ENCODE measurements at regions not wholly inside any gene's neighbourhood (a gene's known extent, or its start where the extent isn't known, plus 50 kb on each side); places are given as distances from the start of the nearest gene placed in this dataset.

- Histone ChIP-seq H3K36me3 (replicated peaks) (no peaks in the 10 kb centered on the region), H3K27me3 (ENCODE audit: low read depth) (no peaks in the 10 kb centered on the region; the same call in 1 of the 2 replicates), H3K4me3 (no peak overlapping the region), H3K4me1 (no peaks in the 10 kb centered on the region), H3K9me3 (no peaks in the 10 kb centered on the region)
- in situ Hi-C loops (cut with MboI; ENCODE audit: low sequenced_read_pairs) = no loop called here
- no peak for DNase-seq (ENCODE audit: low spot score in 2 of 2)
These were observed 665.7 kb downstream of the MRPL39 start for GRCh38 chr21:24941316-24942185.

- Histone ChIP-seq H3K36me3 (replicated peaks) (no peaks in the 10 kb centered on the region), H3K4me1 (no peaks in the 10 kb centered on the region), H3K9me3 (no peaks in the 10 kb centered on the region), H3K27me3 (ENCODE audit: low read depth) (no peaks in the 10 kb centered on the region; the same call in 1 of the 2 replicates), H3K4me3 (no peak overlapping the region)
- no peak for DNase-seq (ENCODE audit: low spot score in 2 of 2)
- in situ Hi-C loops (cut with MboI; ENCODE audit: low sequenced_read_pairs) = no loop called here
These were observed 668.0 kb downstream of the MRPL39 start for GRCh38 chr21:24939291-24939690.

- no peak overlapping the region for H3K4me3 ChIP-seq
- no peaks in the 10 kb centered on the region; the same call in 1 of the 2 replicates for H3K27me3 ChIP-seq (ENCODE audit: low read depth)
- H3K4me1 ChIP-seq = no peaks in the 10 kb centered on the region
- no peaks in the 10 kb centered on the region for H3K36me3 ChIP-seq (replicated peaks)
- in situ Hi-C loops (cut with MboI; ENCODE audit: low sequenced_read_pairs) = no loop called here
- no peak for DNase-seq (ENCODE audit: low spot score in 2 of 2)
- H3K9me3 ChIP-seq = no peaks in the 10 kb centered on the region
These were observed 668.7 kb downstream of the MRPL39 start for GRCh38 chr21:24938573-24938972.

- H3K4me1 ChIP-seq = peaks cover 6% of the 10 kb centered on the region; the same call in 1 of the 2 replicates
- H3K9me3 ChIP-seq = no peaks in the 10 kb centered on the region
- no peak for DNase-seq (ENCODE audit: low spot score in 2 of 2)
- no peaks in the 10 kb centered on the region; the same call in 1 of the 2 replicates for H3K27me3 ChIP-seq (ENCODE audit: low read depth)
- no peak overlapping the region for H3K4me3 ChIP-seq
- no peaks in the 10 kb centered on the region for H3K36me3 ChIP-seq (replicated peaks)
- in situ Hi-C loops (cut with MboI; ENCODE audit: low sequenced_read_pairs) = no loop called here
These were observed 671.3 kb downstream of the MRPL39 start for GRCh38 chr21:24935991-24936390.

GRCh38 chr21:24910591-24910990 lies 696.7 kb downstream of the MRPL39 start:
- DNase-seq (ENCODE audit: low spot score in 2 of 2) = no peak
- no peaks in the 10 kb centered on the region for H3K27me3 ChIP-seq (ENCODE audit: low read depth)
- no peaks in the 10 kb centered on the region for H3K9me3 ChIP-seq
- in situ Hi-C loops (cut with MboI; ENCODE audit: low sequenced_read_pairs) = no loop called here
- H3K4me3 ChIP-seq = no peak overlapping the region
- no peaks in the 10 kb centered on the region for H3K4me1 ChIP-seq
- no peaks in the 10 kb centered on the region for H3K36me3 ChIP-seq (replicated peaks)

GRCh38 chr21:24903994-24904635 lies 703.2 kb downstream of the MRPL39 start:
- in situ Hi-C loops (cut with MboI; ENCODE audit: low sequenced_read_pairs) = no loop called here
- Histone ChIP-seq H3K9me3 (no peaks in the 10 kb centered on the region), H3K4me1 (no peaks in the 10 kb centered on the region), H3K4me3 (no peak overlapping the region), H3K36me3 (replicated peaks) (no peaks in the 10 kb centered on the region), H3K27me3 (ENCODE audit: low read depth) (no peaks in the 10 kb centered on the region)
- DNase-seq (ENCODE audit: low spot score in 2 of 2) = no peak

- no peak for DNase-seq (ENCODE audit: low spot score in 2 of 2)
- in situ Hi-C loops (cut with MboI; ENCODE audit: low sequenced_read_pairs) = loop anchor here (10.0 kb wide), 2 partner anchors 146 to 486 kb away; no protein-coding TSS in a partner anchor
- no peak overlapping the region for H3K4me3 ChIP-seq
These were observed 708.1 kb downstream of the MRPL39 start for GRCh38 chr21:24899138-24899537.

GRCh38 chr21:24897883-24898282 lies 709.4 kb downstream of the MRPL39 start:
- Histone ChIP-seq H3K36me3 (replicated peaks) (no peaks in the 10 kb centered on the region), H3K4me1 (peaks cover 9% of the 10 kb centered on the region; the same call in 1 of the 2 replicates), H3K9me3 (no peaks in the 10 kb centered on the region), H3K27me3 (ENCODE audit: low read depth) (no peaks in the 10 kb centered on the region), H3K4me3 (no peak overlapping the region)
- in situ Hi-C loops (cut with MboI; ENCODE audit: low sequenced_read_pairs) = loop anchor here (10.0 kb wide), 2 partner anchors 147 to 487 kb away; no protein-coding TSS in a partner anchor
- no peak for DNase-seq (ENCODE audit: low spot score in 2 of 2)

More at GRCh38 chr21:24899138-24899537, 708.1 kb downstream of the MRPL39 start:
- Histone ChIP-seq H3K4me1 (peaks cover 9% of the 10 kb centered on the region; the same call in 1 of the 2 replicates), H3K27me3 (ENCODE audit: low read depth) (no peaks in the 10 kb centered on the region), H3K9me3 (no peaks in the 10 kb centered on the region), H3K36me3 (replicated peaks) (no peaks in the 10 kb centered on the region)

GRCh38 chr21:24896735-24897124 lies 710.6 kb downstream of the MRPL39 start:
- Histone ChIP-seq H3K36me3 (replicated peaks) (no peaks in the 10 kb centered on the region), H3K27me3 (ENCODE audit: low read depth) (no peaks in the 10 kb centered on the region)
- in situ Hi-C loops (cut with MboI; ENCODE audit: low sequenced_read_pairs) = loop anchor here (10.0 kb wide), 2 partner anchors 148 to 488 kb away; no protein-coding TSS in a partner anchor

GRCh38 chr21:24895885-24896734 lies 711.2 kb downstream of the MRPL39 start:
- Histone ChIP-seq H3K4me1 (peaks cover 9% of the 10 kb centered on the region; the same call in 1 of the 2 replicates), H3K9me3 (no peaks in the 10 kb centered on the region), H3K4me3 (no peak overlapping the region), H3K36me3 (replicated peaks) (no peaks in the 10 kb centered on the region), H3K27me3 (ENCODE audit: low read depth) (no peaks in the 10 kb centered on the region)
- DNase-seq (ENCODE audit: low spot score in 2 of 2) = peak; percentile 50 to 57
- in situ Hi-C loops (cut with MboI; ENCODE audit: low sequenced_read_pairs) = loop anchor here (10.0 kb wide), 2 partner anchors 149 to 489 kb away; no protein-coding TSS in a partner anchor

More at GRCh38 chr21:24896735-24897124, 710.6 kb downstream of the MRPL39 start:
- Histone ChIP-seq H3K4me3 (no peak overlapping the region), H3K4me1 (peaks cover 9% of the 10 kb centered on the region; the same call in 1 of the 2 replicates), H3K9me3 (no peaks in the 10 kb centered on the region)
- peak in 1 of 2 experiments; percentile 8 for DNase-seq (ENCODE audit: low spot score in 2 of 2)

GRCh38 chr21:24894324-24894723 lies 713.0 kb downstream of the MRPL39 start:
- no peaks in the 10 kb centered on the region for H3K36me3 ChIP-seq (replicated peaks)
- in situ Hi-C loops (cut with MboI; ENCODE audit: low sequenced_read_pairs) = loop anchor here (10.0 kb wide), 2 partner anchors 150 to 490 kb away; no protein-coding TSS in a partner anchor
- DNase-seq (ENCODE audit: low spot score in 2 of 2) = no peak
- H3K9me3 ChIP-seq = no peaks in the 10 kb centered on the region
- no peaks in the 10 kb centered on the region for H3K27me3 ChIP-seq (ENCODE audit: low read depth)
- peaks cover 9% of the 10 kb centered on the region; the same call in 1 of the 2 replicates for H3K4me1 ChIP-seq
- H3K4me3 ChIP-seq = no peak overlapping the region

GRCh38 chr21:24890021-24890420 lies 717.3 kb downstream of the MRPL39 start:
- H3K27me3 ChIP-seq (ENCODE audit: low read depth) = no peaks in the 10 kb centered on the region
- no peak overlapping the region for H3K4me3 ChIP-seq
- no peaks in the 10 kb centered on the region for H3K4me1 ChIP-seq
- in situ Hi-C loops (cut with MboI; ENCODE audit: low sequenced_read_pairs) = loop anchor here (10.0 kb wide), 2 partner anchors 155 to 495 kb away; no protein-coding TSS in a partner anchor
- DNase-seq (ENCODE audit: low spot score in 2 of 2) = no peak
- no peaks in the 10 kb centered on the region for H3K9me3 ChIP-seq
- no peaks in the 10 kb centered on the region for H3K36me3 ChIP-seq (replicated peaks)

- Histone ChIP-seq H3K9me3 (no peaks in the 10 kb centered on the region), H3K4me3 (no peak overlapping the region), H3K27me3 (ENCODE audit: low read depth) (no peaks in the 10 kb centered on the region), H3K4me1 (no peaks in the 10 kb centered on the region), H3K36me3 (replicated peaks) (no peaks in the 10 kb centered on the region)
- DNase-seq (ENCODE audit: low spot score in 2 of 2) = no peak
- in situ Hi-C loops (cut with MboI; ENCODE audit: low sequenced_read_pairs) = no loop called here
These were observed 725.8 kb downstream of the MRPL39 start for GRCh38 chr21:24881506-24881905.
